Trophoblast cell (in vitro differentiated cells and primary cell): ENCODE measurements at regions not wholly inside any gene's neighbourhood (a gene's known extent, or its start where the extent isn't known, plus 50 kb on each side); places are given as distances from the start of the nearest gene placed in this dataset.

ENCODE experiments used
- DNase-seq, 2 donors: peaks; one replicate each; pipeline ENCODE4 v3.0.0-alpha.2; 2016
- H2AFZ ChIP-seq: 2 replicates; pipeline ENCODE4 v1.6.1; 2013; ENCODE audit warnings: low read length, moderate library complexity, mild to moderate bottlenecking; ENCODE audit not compliant: insufficient read depth, poor library complexity
- H2AK5ac ChIP-seq: 2 replicates; pipeline ENCODE4 v1.6.1; 2013; ENCODE audit warnings: mild to moderate bottlenecking, low read length
- H2BK120ac ChIP-seq: 2 replicates; pipeline ENCODE4 v1.6.1; 2013; ENCODE audit warnings: low read length, mild to moderate bottlenecking, moderate library complexity; ENCODE audit not compliant: insufficient read depth, poor library complexity
- H2BK12ac ChIP-seq: 2 replicates; pipeline ENCODE4 v1.6.1; 2013; ENCODE audit warnings: mild to moderate bottlenecking, low read length, moderate library complexity
- H2BK5ac ChIP-seq: 2 replicates; pipeline ENCODE4 v1.6.1; 2013; ENCODE audit warnings: low read length, low read depth, moderate library complexity, mild to moderate bottlenecking; ENCODE audit not compliant: poor library complexity
- H3K14ac ChIP-seq: 2 replicates; pipeline ENCODE4 v1.6.1; 2013; ENCODE audit warnings: mild to moderate bottlenecking, low read length
- H3K18ac ChIP-seq: 2 replicates; pipeline ENCODE4 v1.6.1; 2013; ENCODE audit warnings: mild to moderate bottlenecking, low read length
- H3K23ac ChIP-seq: 2 replicates; pipeline ENCODE4 v1.6.1; 2013; ENCODE audit warnings: low read length
- H3K27ac ChIP-seq: 2 replicates; pipeline ENCODE4 v1.5.1; 2013; ENCODE audit warnings: low read depth, mild to moderate bottlenecking, inconsistent platforms, low read length, moderate library complexity
- H3K27me3 ChIP-seq: 2 replicates; pipeline ENCODE4 v1.6.1; 2013; ENCODE audit warnings: inconsistent platforms, mild to moderate bottlenecking, low read length, moderate library complexity; ENCODE audit not compliant: insufficient read depth
- H3K36me3 ChIP-seq, 2 experiments: 1 replicate in 1 of 2; 2 replicates in 1 of 2; pipeline ENCODE4 v1.6.1; 2013; ENCODE audit warnings: low read length in 2 of 2, mild to moderate bottlenecking in 2 of 2, moderate library complexity in 1 of 2; ENCODE audit not compliant: insufficient read depth in 2 of 2, control insufficient read depth in 1 of 2
- H3K4ac ChIP-seq: 2 replicates; pipeline ENCODE4 v1.6.1; 2013; ENCODE audit warnings: low read depth, mild to moderate bottlenecking, low read length, moderate library complexity
- H3K4me1 ChIP-seq, 2 experiments: 1 replicate in 1 of 2; 2 replicates in 1 of 2; pipeline ENCODE4 v1.6.1; 2013; ENCODE audit warnings: low read length in 2 of 2, mild to moderate bottlenecking in 2 of 2, moderate library complexity in 1 of 2; ENCODE audit not compliant: insufficient read depth in 2 of 2, control insufficient read depth in 1 of 2
- H3K4me2 ChIP-seq: 2 replicates; pipeline ENCODE4 v1.6.1; 2013; ENCODE audit warnings: inconsistent platforms, mild to moderate bottlenecking, low read length, moderate library complexity
- H3K4me3 ChIP-seq: 2 replicates; pipeline ENCODE4 v1.5.1; 2013; ENCODE audit warnings: mild to moderate bottlenecking, low read depth, low read length, inconsistent platforms
- H3K79me1 ChIP-seq: one replicate; pipeline ENCODE4 v1.6.1; 2013; ENCODE audit warnings: low read length
- H3K79me2 ChIP-seq: 2 replicates; pipeline ENCODE4 v1.6.1; 2013; ENCODE audit warnings: low read length, mild to moderate bottlenecking; ENCODE audit not compliant: control insufficient read depth, insufficient read depth, poor library complexity
- H3K9ac ChIP-seq: 2 replicates; pipeline ENCODE4 v1.6.1; 2013; ENCODE audit warnings: mild to moderate bottlenecking, low read length
- H3K9me3 ChIP-seq: 2 replicates; pipeline ENCODE4 v1.6.1; 2013; ENCODE audit warnings: low read depth, mild to moderate bottlenecking, control low read depth, inconsistent platforms, low read length; ENCODE audit not compliant: insufficient read depth
- H4K12ac ChIP-seq: 2 replicates; pipeline ENCODE4 v1.6.1; 2013; ENCODE audit warnings: low read depth, mild to moderate bottlenecking, low read length, moderate library complexity
- H4K8ac ChIP-seq: 2 replicates; pipeline ENCODE4 v1.6.1; 2013; ENCODE audit warnings: low read depth, mild to moderate bottlenecking, low read length, moderate library complexity
- H4K91ac ChIP-seq: one replicate; pipeline ENCODE4 v1.6.1; 2013; ENCODE audit warnings: low read depth, mild to moderate bottlenecking, low read length, moderate library complexity
- WGBS: extraction: QIAGEN DNeasy Blood & Tissue Kit; methylation state at CpG from one replicate; pipeline ENCODE4 v1.1.7; 2013; ENCODE audit warnings: missing lambda C conversion rate; ENCODE audit not compliant: insufficient read length, insufficient coverage; ENCODE audit errors: extremely low coverage; 5-methylcytosine and 5-hydroxymethylcytosine counted together

- peaks cover 2% of the 10 kb centered on the region for H3K79me1 ChIP-seq
- DNase-seq, result no peak
- no peak overlapping the region for H2BK5ac ChIP-seq
- no peak overlapping the region for H4K8ac ChIP-seq
- no peaks in the 10 kb centered on the region for H3K79me2 ChIP-seq
- H3K4me3 ChIP-seq, result no peak overlapping the region
- no peak overlapping the region for H3K4ac ChIP-seq
- no peak overlapping the region for H3K27ac ChIP-seq
- H3K4me2 ChIP-seq, result no peak overlapping the region
- H3K9me3 ChIP-seq, result no peaks in the 10 kb centered on the region
- H4K12ac ChIP-seq, result no peak overlapping the region
- H2BK120ac ChIP-seq, result no peak overlapping the region
- H3K14ac ChIP-seq, result no peak overlapping the region
- no peak overlapping the region for H2AK5ac ChIP-seq
- no peak overlapping the region for H4K91ac ChIP-seq
- no peak overlapping the region for H3K9ac ChIP-seq
- H2AFZ ChIP-seq, result no peak overlapping the region
- peaks cover 0 to 5% of the 10 kb centered on the region in 2 experiments for H3K4me1 ChIP-seq
- H3K27me3 ChIP-seq, result peaks cover 4% of the 10 kb centered on the region
- H3K18ac ChIP-seq, result no peak overlapping the region
- H2BK12ac ChIP-seq, result no peak overlapping the region
- H3K36me3 ChIP-seq, result no peaks in the 10 kb centered on the region
- H3K23ac ChIP-seq, result no peak overlapping the region
These were observed 126.5 kb upstream of the KCNK1 start for GRCh38 chr1:233487408-233487807.

- H3K27ac ChIP-seq, result no peak overlapping the region
- no peak overlapping the region for H2AFZ ChIP-seq
- H2BK5ac ChIP-seq, result no peak overlapping the region
- H3K14ac ChIP-seq, result no peak overlapping the region
- H3K27me3 ChIP-seq, result peaks cover 4% of the 10 kb centered on the region
- peak in 1 of 2 donors; percentile 29 for DNase-seq
- WGBS, result no CpG with 5 or more reads among the region's 4 CpGs
- no peak overlapping the region for H3K9ac ChIP-seq
- no peaks in the 10 kb centered on the region for H3K36me3 ChIP-seq
- no peak overlapping the region for H3K4me3 ChIP-seq
- no peak overlapping the region for H3K4me2 ChIP-seq
- H3K4me1 ChIP-seq, result peaks cover 0 to 5% of the 10 kb centered on the region in 2 experiments
- no peak overlapping the region for H3K4ac ChIP-seq
- H2AK5ac ChIP-seq, result no peak overlapping the region
- H4K12ac ChIP-seq, result no peak overlapping the region
- H2BK12ac ChIP-seq, result no peak overlapping the region
- H3K79me2 ChIP-seq, result no peaks in the 10 kb centered on the region
- H3K18ac ChIP-seq, result no peak overlapping the region
- no peaks in the 10 kb centered on the region for H3K9me3 ChIP-seq
- H4K91ac ChIP-seq, result no peak overlapping the region
- no peak overlapping the region for H4K8ac ChIP-seq
- H2BK120ac ChIP-seq, result no peak overlapping the region
- peaks cover 2% of the 10 kb centered on the region for H3K79me1 ChIP-seq
- H3K23ac ChIP-seq, result no peak overlapping the region
These were observed 124.5 kb upstream of the KCNK1 start for GRCh38 chr1:233489411-233489810.

GRCh38 chr1:233490488-233490887, 123.4 kb upstream of the KCNK1 start:
- Histone ChIP-seq H3K9ac (no peak overlapping the region), H3K14ac (no peak overlapping the region), H3K36me3 (no peaks in the 10 kb centered on the region), H3K18ac (no peak overlapping the region), H2AK5ac (no peak overlapping the region), H3K79me2 (no peaks in the 10 kb centered on the region), H3K79me1 (peaks cover 2% of the 10 kb centered on the region), H3K27me3 (peaks cover 4% of the 10 kb centered on the region), H4K91ac (no peak overlapping the region), H3K4me3 (no peak overlapping the region), H3K4me2 (no peak overlapping the region), H4K12ac (no peak overlapping the region), H3K4ac (no peak overlapping the region), H3K27ac (no peak overlapping the region), H2BK12ac (no peak overlapping the region), H3K23ac (no peak overlapping the region), H2BK120ac (no peak overlapping the region), H4K8ac (no peak overlapping the region), H2BK5ac (no peak overlapping the region), H3K9me3 (no peaks in the 10 kb centered on the region), H3K4me1 (peaks cover 0 to 5% of the 10 kb centered on the region in 2 experiments), H2AFZ (no peak overlapping the region)
- DNase-seq, result no peak
- WGBS, result no CpG with 5 or more reads among the region's 2 CpGs

DNA sequence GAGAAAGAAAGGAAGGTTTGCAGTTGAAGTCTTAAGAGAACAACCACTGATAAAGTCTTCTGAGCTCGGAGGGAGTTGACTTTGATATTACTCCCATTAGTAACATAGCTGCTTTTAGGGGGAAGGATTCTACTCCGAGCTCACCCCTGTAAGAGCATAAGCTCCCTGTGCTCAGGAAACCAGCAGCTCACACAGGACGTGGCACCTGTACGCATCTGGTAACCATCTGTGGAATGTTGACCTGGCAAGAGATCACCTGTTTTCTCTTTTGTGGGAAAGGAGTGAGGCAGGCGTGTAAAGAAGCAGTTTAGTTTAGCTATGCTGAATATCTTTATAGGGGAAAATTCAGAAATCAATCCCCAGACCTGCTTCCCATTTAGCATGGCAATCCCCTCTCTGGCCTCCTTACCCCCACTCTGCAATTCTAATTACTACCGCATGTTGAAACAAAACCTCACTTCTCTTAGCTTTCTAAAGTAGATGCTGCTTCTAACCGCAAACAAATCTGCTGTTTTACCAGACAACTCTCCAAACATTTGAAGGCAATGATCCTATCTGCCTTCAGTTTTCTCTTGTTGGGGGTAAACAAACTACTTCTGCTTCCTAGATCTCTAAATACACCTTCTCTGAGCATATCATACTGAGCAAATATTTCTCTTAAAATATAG, 121.8 kb upstream of the KCNK1 start:
- peaks cover 0 to 5% of the 10 kb centered on the region in 2 experiments for H3K4me1 ChIP-seq

More for the DNA sequence above, 121.8 kb upstream of the KCNK1 start:
- no peak overlapping the region for H4K12ac ChIP-seq
- no peak overlapping the region for H2AK5ac ChIP-seq
- H3K79me2 ChIP-seq, result no peaks in the 10 kb centered on the region
- no peak overlapping the region for H4K8ac ChIP-seq
- H3K23ac ChIP-seq, result no peak overlapping the region
- no peak overlapping the region for H3K14ac ChIP-seq
- WGBS, result no CpG with 5 or more reads among the region's 7 CpGs
- peak; percentile 20 to 48 for DNase-seq
- no peaks in the 10 kb centered on the region for H3K36me3 ChIP-seq
- no peak overlapping the region for H3K9ac ChIP-seq
- H3K4me2 ChIP-seq, result no peak overlapping the region
- no peak overlapping the region for H2BK120ac ChIP-seq
- H3K27me3 ChIP-seq, result peaks cover 4% of the 10 kb centered on the region
- no peak overlapping the region for H2BK12ac ChIP-seq
- H3K4ac ChIP-seq, result no peak overlapping the region
- H4K91ac ChIP-seq, result no peak overlapping the region
- no peak overlapping the region for H3K27ac ChIP-seq
- H3K79me1 ChIP-seq, result peaks cover 2% of the 10 kb centered on the region
- no peaks in the 10 kb centered on the region for H3K9me3 ChIP-seq
- H2AFZ ChIP-seq, result no peak overlapping the region
- no peak overlapping the region for H2BK5ac ChIP-seq
- H3K4me3 ChIP-seq, result no peak overlapping the region
- no peak overlapping the region for H3K18ac ChIP-seq
